DND-41 (cell line): ENCODE measurements at regions not wholly inside any gene's neighbourhood (a gene's known extent, or its start where the extent isn't known, plus 50 kb on each side); places are given as distances from the start of the nearest gene placed in this dataset.

Source experiments
- CTCF ChIP-seq: IDR thresholded peaks from 2 replicates; pipeline ENCODE4 v1.5.1; 2012; ENCODE audit warnings: borderline replicate concordance, low read length, moderate library complexity, mild to moderate bottlenecking; ENCODE audit not compliant: poor library complexity, severe bottlenecking; ENCODE audit errors: extremely low read depth
- EZH2 ChIP-seq: IDR thresholded peaks from 3 replicates; pipeline ENCODE4 v1.6.1; 2012; ENCODE audit warnings: borderline replicate concordance, low read depth, mild to moderate bottlenecking, moderate library complexity, low read length, inconsistent platforms; ENCODE audit not compliant: severe bottlenecking

GRCh38 chr7:156006024-156006423 is 193.8 kb upstream of the SHH start:
- no peak for TF ChIP-seq CTCF
- TF ChIP-seq EZH2: no peak
